C4-2B (cell line): ENCODE measurements at regions not wholly inside any gene's neighbourhood (a gene's known extent, or its start where the extent isn't known, plus 50 kb on each side); places are given as distances from the start of the nearest gene placed in this dataset.
A peak's percentile ranks its signal among the peaks of the same experiment; 100 is the strongest.
"Not testable (repeated sequence)": the region's sequence is repeated elsewhere in the genome, so short reads cannot be mapped to it uniquely, and the experiment has no call there.

ENCODE experiments used
- H3K27ac ChIP-seq: fragments of 450-650 bp; 2 replicates; pipeline ENCODE4 v1.5.1; 2017
- ZFX ChIP-seq: fragments of 450-650 bp; IDR thresholded peaks from 2 replicates; pipeline ENCODE4 v1.6.1; 2017
- TF ChIP-seq, protein P1 (sequence below): fragments of 450-650 bp; conservative IDR thresholded peaks from 2 replicates; pipeline ENCODE4 v1.5.1; 2017; ENCODE audit warnings: mild to moderate bottlenecking

DNA sequence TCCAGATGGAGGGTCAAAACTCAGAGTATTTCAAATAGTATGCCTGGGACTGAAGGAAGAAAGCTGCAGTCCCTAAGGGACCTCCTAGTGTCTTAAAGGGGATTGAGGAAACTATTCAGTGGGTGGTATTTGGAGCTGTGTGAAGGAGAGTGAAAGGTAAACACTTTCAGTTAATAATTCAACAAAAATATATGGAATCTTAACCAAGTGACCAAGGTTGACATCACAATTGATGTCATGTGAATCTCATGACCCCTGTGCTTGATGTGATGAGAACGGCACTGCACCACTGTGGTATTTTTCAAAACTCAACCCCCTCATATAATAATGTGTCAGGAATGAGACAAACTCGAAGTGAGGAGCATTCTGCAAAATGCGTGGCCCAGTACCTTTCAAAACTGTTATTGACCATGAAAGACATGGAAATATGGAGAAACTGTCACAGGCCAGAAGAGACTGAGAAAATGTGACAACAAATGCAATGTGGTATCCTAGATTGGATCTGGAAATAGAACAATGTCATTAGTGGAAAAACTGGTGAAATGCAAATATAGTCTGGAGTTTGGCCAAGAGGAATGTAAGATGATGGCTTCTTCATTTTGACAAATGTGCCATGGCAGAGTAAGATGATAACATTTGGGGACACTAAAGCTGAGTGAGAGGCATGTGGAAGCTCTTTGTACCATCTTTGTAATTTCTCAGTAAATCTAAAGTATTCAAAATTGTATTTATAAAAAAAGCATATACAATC is 553.9 kb downstream of the RFC3 start:
- no peak overlapping the region for H3K27ac ChIP-seq
- TF ChIP-seq ZFX, result no peak
- TF ChIP-seq, protein P1, sequence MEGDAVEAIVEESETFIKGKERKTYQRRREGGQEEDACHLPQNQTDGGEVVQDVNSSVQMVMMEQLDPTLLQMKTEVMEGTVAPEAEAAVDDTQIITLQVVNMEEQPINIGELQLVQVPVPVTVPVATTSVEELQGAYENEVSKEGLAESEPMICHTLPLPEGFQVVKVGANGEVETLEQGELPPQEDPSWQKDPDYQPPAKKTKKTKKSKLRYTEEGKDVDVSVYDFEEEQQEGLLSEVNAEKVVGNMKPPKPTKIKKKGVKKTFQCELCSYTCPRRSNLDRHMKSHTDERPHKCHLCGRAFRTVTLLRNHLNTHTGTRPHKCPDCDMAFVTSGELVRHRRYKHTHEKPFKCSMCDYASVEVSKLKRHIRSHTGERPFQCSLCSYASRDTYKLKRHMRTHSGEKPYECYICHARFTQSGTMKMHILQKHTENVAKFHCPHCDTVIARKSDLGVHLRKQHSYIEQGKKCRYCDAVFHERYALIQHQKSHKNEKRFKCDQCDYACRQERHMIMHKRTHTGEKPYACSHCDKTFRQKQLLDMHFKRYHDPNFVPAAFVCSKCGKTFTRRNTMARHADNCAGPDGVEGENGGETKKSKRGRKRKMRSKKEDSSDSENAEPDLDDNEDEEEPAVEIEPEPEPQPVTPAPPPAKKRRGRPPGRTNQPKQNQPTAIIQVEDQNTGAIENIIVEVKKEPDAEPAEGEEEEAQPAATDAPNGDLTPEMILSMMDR, result no peak

DNA sequence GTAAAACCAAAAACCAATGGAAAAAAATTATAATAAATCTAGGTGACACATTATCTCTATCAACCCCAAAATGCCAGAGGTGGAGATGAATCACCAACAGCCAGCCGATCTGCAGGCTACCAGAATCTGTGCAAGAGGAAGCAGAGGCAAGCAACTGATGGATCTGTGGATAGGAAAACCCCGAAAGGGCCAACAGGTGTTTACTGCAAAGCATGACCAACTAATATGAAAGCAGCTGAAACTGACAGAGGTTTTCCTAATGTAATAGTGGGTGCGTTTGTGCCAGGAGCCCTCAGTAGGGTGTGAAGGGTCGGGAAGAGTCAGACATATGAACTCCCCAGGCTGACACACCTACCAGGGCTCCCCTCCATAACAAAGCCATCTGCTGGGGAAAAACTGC is 554.6 kb downstream of the RFC3 start:
- TF ChIP-seq ZFX, result no peak
- TF ChIP-seq, protein P1, result peak; percentile 7; the same call in 1 of the 2 replicates
- H3K27ac ChIP-seq, result no peak overlapping the region

DNA sequence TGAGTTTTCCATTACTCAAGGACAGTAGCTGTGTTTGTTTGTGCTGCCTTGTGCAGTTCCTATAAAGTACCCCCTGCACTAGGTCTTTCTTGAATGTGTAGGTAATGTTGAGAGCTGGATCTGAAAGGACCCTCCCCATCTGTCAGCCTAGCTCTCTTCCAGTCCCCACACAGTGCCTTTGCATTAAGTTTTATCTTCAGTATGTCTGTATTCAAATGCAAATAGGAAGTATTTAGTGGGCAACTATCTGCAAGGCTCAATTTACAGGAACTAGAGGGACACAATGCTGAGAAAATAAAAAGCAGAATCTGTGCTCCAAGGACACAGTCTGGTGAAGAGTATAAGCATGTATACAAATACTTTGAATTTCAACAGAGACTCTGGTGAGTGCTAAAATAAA is 558.5 kb downstream of the RFC3 start:
- no peak overlapping the region for H3K27ac ChIP-seq
- TF ChIP-seq, protein P1, result no peak
- no peak for TF ChIP-seq ZFX

DNA sequence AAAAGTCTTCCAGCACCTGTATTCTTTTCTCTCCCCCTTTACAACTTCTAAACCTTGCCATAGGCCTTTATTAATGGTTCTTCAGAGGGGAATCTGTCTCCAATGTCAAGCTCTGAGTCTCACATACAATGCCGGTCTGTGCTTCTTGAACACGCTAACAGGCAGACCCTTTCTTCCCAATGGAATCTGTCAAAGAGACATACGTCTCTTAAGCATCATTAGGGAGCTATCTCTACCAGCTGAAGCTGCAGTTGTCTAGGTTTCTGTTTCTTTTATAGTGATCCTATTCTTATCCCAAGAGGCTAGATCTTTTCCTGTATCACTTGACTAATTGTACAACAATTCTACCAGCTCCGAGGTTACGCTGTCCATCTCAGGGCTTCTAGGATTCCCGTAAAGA is 560.8 kb upstream of the NBEA start:
- H3K27ac ChIP-seq, result no peak overlapping the region
- TF ChIP-seq ZFX, result no peak
- TF ChIP-seq, protein P1, result no peak

DNA sequence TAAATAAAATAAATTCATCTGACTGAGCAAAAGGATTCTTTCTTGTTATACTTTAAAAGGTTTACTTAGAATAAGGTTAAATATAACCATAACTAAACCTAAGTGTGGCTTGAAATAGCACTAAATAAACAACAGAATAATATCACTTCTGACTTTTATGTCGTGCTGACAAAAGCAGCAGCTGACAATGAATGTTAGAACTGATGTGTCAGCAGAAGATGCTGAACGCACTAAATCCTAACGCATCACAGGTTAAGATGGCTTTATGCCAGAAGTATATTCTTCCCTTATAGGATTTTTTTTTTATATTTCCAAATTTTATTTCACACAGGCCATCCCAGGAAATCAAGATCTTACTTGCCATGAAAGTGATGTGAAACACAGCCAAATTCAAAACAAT is 558.3 kb upstream of the NBEA start:
- no peak overlapping the region for H3K27ac ChIP-seq
- no peak for TF ChIP-seq ZFX
- TF ChIP-seq, protein P1, result no peak

DNA sequence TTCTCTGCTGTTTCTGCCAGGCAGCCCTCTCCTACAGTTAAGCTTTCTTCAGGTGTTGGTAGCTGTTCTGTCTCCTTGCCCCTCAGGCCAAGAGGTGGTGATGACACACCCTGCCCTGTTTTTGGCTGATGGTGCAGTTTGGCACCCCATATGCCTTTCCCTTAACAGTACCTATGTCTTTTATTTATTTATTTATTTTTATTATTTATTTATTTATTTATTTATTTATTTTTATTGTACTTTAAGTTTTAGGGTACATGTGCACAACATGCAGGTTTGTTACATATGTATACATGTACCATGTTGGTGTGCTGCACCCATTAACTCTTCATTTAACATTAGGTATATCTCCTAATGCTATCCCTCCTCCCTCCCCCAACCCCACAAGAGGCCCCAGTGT is 555.8 kb upstream of the NBEA start:
- not testable (repeated sequence) for H3K27ac ChIP-seq

DNA sequence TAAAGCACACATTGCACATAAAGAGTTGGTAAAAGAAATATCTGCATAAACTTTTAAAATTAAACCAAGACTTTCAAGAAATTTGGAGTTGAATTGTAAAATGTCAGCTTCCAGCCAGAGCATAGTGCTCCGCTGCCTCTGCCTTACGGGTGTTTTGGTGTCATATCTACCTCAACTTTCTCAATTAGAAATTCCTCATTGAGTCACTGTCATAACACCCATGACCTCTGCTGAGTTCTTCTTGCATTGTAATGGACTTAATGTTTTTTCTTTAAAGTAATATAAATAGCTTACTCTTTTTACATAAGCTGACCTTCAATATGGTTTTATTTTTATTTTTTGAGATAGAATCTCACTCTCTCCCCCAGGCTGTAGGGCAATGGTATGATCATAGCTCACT is 551.0 kb upstream of the NBEA start:
- TF ChIP-seq, protein P1, result no peak
- no peak for TF ChIP-seq ZFX
- no peak overlapping the region for H3K27ac ChIP-seq

DNA sequence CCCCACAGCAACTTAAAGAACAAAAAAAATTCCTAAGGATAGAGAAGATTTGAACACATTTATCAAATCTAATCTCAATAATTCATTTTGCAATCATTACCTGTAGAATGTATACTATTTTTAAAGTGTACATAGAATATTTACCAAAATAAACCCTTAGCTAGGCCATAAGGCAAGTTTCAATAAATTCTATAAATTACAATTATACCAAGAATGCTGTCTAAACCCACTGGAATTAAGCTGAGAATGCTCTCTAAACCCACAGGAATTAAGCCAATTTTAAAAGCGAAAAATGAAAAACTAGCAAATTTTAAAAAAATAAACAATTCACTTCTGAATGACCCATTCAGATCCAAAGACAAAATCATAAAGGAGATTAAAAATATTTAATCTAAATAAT is 540.4 kb upstream of the NBEA start:
- no peak overlapping the region for H3K27ac ChIP-seq
- TF ChIP-seq, protein P1, result no peak
- TF ChIP-seq ZFX, result no peak
